GM19455 (cell line): ENCODE measurements at regions not wholly inside any gene's neighbourhood (a gene's known extent, or its start where the extent isn't known, plus 50 kb on each side); places are given as distances from the start of the nearest gene placed in this dataset.
"Not testable (repeated sequence)": the region's sequence is repeated elsewhere in the genome, so short reads cannot be mapped to it uniquely, and the experiment has no call there.

ENCODE experiments used
- ATAC-seq: cut with Tn5 transposase; IDR thresholded peaks from one replicate; pipeline ENCODE4 v1.9.1; 2021; ENCODE audit not compliant: unreplicated experiment

DNA sequence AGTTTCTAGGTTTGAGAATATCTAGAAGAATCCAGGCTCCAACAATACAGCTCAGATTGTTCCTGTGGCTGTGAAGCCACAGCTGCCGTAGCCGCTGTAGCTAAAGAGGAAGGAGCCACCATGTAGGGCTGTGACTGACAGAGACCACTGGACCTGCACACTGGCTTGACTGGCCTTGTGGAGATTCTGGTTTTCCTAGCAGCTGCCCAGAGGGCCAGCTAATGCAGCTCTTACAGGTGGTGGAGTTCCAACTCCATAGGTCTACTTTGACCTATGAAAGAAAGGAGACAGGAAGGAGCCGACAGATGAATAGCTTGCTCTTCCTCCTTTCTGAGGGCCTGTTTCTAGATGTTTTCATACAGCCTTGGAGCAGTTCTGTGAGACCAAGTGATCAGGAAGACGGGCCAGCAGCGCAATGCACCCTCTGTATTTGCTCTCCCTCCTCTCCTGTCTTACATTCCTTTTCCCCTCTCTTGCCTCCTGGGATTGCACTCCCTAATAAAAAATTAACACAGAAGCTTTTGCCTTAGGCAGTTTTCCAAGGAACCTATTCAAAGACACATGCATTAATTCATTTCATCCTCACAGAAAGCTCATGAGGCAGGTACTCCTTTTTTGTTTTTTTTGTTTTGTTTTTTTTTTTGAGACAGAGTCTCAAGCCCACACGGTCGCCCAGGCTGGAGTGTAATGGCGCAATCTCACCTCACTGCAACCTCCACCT is 51.8 kb upstream of the MYB start:
- peak; percentile 58 for ATAC-seq

DNA sequence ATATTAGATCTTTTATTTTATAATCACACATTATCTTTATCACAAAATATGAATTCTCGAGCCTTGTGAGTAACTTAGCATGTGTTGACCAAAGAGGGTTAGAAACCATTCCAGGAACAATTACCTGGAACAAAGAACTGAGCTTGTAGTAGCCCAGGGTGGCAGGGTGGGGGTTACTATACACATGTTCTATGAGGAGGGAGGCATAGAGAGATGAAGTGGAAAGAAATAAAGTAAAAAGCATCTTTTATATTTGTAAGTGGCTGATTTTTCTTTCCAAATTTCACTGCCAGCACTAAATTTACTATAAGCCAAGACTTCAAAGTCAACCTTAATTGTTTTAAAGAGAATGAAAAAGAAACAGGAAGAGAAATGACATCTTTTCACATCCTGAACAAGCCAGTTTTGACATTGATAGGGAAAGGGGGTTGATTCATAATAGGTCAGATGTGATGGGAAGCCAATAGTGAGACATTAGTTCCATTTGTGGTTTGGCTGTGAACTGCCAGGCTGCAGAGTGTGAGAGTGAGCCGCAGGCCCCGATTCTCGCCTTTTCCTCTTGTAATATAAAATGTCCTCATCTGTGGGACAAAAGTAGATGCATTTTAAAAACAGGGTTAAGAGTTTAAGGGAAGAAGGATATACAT is 52.7 kb upstream of the MYB start:
- peak; percentile 69 for ATAC-seq

GRCh38 chr6:135126729-135127128 is 54.4 kb upstream of the MYB start:
- ATAC-seq = no peak

GRCh38 chr6:135126034-135126433 is 55.1 kb upstream of the MYB start:
- no peak for ATAC-seq

- no peak for ATAC-seq
These were observed 59.7 kb upstream of the MYB start for GRCh38 chr6:135121434-135121833.

GRCh38 chr6:135118134-135118730 is 62.9 kb upstream of the MYB start:
- ATAC-seq = no peak

DNA sequence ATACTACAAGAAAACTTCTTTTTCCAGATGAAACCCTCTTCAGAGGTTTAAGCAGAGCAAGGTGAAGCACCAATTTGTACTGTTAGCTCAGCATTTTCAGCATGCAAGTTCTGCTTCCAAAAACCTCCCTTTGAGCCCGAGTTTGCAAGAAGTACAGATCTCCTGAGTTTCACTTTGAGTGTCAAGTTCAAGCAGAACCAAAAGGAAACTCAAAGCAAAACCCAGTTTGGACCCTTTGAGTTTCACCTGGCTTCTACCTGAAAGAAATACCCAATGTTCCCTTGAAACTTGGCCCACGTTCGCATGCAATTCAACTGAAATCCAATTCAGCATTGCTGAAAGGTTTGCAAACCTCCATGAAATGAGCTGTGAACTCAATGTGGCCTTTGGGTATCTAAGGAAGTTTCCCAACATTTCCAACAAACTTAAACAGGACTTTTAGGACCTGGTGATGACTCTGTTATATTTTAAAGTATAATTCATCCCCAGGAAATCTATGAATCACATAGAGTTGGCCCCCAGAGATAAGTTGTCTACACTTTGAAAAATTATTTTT is 62.9 kb upstream of the HBS1L start:
- no peak for ATAC-seq

DNA sequence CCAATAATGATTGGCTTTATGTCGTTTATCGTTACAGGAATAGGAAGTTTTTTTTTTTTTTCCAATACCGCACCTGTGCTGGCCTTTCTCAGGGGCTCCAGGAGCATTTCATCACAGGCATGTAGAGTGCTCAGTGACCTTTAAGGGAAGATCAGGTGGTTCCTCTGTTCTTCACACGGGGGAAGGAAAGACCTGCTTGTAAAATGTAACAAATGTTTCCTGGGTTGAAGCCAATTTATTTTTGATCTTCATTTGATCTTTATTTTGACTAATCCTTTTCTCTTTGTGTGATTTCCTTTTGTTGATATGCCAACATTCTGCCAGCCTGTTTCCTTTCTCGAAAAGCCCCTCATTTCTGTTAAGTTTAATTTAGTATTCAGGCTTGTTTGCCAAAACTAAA is 61.9 kb upstream of the HBS1L start:
- no peak for ATAC-seq

DNA sequence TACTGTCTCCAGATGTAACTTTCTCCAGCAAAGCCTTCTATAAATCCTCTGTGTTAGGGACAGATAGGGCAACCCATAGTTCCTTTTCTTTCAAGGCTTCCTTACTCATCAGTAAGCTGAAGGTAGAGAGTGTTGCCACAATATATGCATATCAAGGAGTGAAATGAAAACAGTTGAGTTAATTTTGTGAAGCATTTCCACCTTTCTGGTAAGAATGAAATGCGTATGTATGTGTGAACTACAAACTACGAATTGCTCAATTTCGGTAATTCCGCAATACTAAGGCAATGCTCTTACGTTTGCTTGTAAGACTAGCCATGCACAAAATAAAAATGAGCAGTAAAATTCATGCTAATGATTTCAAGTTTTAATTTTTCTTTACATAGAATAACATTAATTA is 61.2 kb upstream of the HBS1L start:
- ATAC-seq = no peak

DNA sequence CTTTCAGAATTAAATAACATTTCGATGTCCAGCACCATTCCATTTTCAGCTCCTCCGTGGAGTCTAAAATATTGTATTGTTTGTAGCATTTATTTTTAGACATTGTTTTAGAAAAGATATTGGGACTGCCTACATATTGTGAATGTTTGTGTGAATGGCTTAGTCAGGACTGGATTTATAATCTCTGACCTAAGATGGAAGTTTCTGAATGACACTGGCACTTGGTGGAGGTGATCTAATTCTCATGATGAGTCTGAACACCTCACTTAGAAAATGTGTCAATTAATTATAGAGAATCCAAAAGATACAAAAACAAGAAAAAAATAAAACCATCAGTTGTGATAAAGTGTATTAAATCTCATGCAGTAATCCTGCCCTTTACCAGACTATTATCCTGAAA is 60.8 kb upstream of the HBS1L start:
- ATAC-seq = no peak

- peak; percentile 66 for ATAC-seq
These were observed 59.9 kb upstream of the HBS1L start for GRCh38 chr6:135114355-135115145.

DNA sequence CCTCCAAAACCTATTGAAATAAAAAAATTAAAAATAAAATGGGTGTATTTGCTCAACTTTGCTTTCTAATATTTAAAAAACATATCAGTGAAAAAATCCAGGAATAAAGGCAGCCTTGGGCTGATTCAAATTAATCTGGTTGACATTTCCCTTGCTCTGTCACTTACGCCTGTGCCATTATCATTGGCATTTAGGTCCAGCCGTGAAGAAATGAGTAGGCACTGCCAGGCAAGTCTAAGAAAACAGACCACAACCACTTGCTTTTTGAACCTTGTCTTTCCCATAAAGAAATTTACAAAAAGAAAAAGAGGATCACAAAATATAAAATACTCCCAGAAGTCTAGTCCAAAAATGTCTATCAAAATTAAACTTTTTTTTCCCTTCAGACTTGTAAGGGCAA is 59.2 kb upstream of the HBS1L start:
- no peak for ATAC-seq

DNA sequence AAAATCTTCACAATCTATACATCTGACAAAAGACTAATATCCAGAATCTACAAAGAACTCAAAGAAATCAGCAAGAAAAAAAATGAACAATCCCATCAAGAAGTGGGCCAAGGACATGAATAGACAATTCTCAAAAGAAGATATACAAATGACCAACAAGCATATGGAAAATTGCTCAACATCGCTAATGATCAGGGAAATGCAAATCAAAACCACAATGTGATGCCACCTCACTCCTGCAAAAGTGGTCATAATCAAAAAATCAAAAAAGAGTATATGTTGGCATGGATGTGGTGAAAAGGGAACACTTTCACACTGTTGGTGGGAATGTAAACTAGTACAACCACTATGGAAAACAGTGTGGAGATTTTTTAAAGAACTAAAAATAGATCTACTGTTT is 58.3 kb upstream of the HBS1L start:
- not testable (repeated sequence) for ATAC-seq

- ATAC-seq = not testable (repeated sequence)
These were observed 55.7 kb upstream of the HBS1L start for GRCh38 chr6:135110261-135110781.

DNA sequence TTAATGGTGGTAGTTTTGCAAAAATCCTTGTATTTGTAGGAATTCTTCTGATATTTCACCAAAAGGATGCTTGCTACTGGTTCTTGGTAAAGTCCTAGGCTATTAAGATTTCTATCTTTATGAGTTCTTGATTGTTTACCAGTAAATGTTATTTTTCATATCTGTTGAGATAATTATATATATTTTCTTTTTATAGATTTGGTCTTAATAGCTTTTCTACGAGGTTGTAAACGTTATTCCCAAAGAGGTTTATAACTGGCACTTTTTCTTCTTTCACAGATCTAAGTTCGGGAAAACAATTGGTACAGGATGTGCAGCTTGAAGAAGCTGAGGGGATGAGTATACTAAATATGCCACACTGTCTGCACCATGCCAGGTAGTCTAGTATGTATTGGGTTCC is 55.1 kb upstream of the HBS1L start:
- no peak for ATAC-seq

GRCh38 chr6:135108692-135109091 is 54.1 kb upstream of the HBS1L start:
- no peak for ATAC-seq

GRCh38 chr6:135106611-135107010 is 52.0 kb upstream of the HBS1L start:
- no peak for ATAC-seq

DNA sequence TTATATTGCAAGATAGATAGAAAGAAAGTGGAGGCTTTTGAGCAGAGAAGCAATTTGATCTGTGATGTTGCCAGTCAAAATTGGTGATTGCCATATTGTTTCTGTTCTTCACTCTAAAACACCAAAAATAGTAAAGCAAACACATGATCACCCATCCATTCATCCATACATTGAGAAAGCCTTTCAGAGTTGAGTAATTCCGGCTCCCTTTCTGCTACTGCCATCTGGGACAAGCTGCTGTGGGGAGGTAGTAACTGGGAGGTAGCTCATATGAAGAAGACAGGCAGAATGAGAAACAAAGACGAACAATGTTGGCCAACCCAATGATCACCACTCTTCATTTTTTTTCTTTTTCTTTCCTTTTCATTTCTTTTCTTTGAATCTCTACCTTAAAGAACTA is 51.1 kb upstream of the HBS1L start:
- ATAC-seq = no peak

- ATAC-seq = no peak
These were observed 50.7 kb upstream of the HBS1L start for GRCh38 chr6:135105299-135105698.
